ENCODE measurements at regions not wholly inside any gene's neighbourhood (a gene's known extent, or its start where the extent isn't known, plus 50 kb on each side); places are given as distances from the start of the nearest gene placed in this dataset.

DNA sequence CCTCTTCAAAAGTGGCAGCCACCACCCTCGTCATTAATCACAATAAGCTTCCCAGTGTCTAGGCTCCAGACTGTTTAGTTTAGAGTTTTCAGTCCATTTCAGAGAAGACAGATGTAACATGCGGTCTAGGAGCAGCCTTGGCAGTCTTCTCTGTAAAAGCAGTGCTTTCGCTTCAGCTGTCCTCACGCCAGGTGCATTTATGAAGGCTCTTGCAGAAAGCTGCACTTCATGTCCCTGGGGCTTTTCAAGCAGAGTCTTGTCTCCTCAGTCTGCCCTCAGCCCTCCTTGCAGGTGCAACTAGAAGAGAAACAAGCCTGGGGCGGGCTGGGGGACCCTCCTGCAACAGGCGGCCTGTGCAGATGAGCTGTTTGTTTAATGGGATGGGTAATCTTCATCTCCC lies 281.9 kb downstream of the DRD1 start:
- in situ Hi-C loops (cut with HindIII; ENCODE audit: low sequenced_read_pairs), result no loop called here
- no peak overlapping the region for H3K4me3 ChIP-seq (ENCODE audit: low read depth, low read length)
- DNase-seq (ENCODE audit: low read depth), result no peak
- TF ChIP-seq, protein P1, sequence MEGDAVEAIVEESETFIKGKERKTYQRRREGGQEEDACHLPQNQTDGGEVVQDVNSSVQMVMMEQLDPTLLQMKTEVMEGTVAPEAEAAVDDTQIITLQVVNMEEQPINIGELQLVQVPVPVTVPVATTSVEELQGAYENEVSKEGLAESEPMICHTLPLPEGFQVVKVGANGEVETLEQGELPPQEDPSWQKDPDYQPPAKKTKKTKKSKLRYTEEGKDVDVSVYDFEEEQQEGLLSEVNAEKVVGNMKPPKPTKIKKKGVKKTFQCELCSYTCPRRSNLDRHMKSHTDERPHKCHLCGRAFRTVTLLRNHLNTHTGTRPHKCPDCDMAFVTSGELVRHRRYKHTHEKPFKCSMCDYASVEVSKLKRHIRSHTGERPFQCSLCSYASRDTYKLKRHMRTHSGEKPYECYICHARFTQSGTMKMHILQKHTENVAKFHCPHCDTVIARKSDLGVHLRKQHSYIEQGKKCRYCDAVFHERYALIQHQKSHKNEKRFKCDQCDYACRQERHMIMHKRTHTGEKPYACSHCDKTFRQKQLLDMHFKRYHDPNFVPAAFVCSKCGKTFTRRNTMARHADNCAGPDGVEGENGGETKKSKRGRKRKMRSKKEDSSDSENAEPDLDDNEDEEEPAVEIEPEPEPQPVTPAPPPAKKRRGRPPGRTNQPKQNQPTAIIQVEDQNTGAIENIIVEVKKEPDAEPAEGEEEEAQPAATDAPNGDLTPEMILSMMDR (IDR thresholded peaks at IDR 0.05; ENCODE audit: low read depth, low read length, missing control alignments), result no peak

DNA sequence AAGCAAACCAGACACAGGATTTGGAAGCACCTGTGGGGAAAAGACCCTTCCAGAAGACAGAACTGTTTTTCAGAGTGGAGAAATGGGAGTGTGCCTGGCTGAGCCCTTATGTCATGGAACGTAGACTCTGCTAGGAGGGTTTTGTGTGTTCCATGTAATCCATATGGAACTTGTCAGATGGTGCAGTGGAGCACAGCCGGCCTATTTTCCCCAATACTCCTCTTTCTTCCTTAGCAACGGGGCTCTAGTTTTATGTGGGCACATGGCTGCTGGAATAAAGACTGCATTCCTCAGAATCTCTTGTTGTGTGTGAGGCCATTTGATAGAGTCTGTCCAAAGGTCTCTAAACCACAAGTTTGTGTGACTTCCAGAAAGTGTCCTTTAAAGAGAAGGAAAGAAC lies 284.0 kb downstream of the DRD1 start:
- in situ Hi-C loops (cut with HindIII; ENCODE audit: low sequenced_read_pairs), result no loop called here

DNA sequence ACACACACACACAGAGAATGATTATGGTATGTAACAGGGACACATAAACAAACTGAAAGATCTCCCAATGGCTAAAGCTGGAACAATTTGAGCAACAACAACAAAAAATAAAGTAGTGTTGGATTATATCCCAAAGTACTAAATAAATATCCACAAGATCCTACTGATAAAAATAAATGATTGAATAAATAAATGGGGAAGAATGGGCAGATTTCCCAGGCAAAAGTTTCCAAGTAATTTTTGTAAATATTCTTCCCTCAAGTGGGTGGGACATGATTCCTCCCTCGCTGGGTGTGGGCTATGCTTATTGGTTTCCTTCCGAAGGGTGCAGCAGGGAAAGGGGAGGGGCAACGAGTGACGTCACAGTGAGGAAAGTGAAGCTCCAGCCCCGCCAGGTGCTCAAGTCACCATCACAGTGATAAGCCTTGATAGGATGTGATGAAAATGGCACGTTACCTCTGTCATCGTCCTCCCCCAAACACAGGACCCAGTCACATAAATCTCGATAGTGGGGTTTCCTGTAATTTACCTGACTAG lies 295.3 kb downstream of the DRD1 start:
- no peak for DNase-seq (ENCODE audit: low read depth)
- no peak overlapping the region for H3K4me3 ChIP-seq (ENCODE audit: low read depth, low read length)
- TF ChIP-seq, protein P1 (IDR thresholded peaks at IDR 0.05; ENCODE audit: low read depth, low read length, missing control alignments), result no peak
- in situ Hi-C loops (cut with HindIII; ENCODE audit: low sequenced_read_pairs), result no loop called here

More for the DNA sequence above, 284.0 kb downstream of the DRD1 start:
- no peak overlapping the region for H3K4me3 ChIP-seq (ENCODE audit: low read depth, low read length)
- DNase-seq (ENCODE audit: low read depth), result no peak
- TF ChIP-seq, protein P1 (IDR thresholded peaks at IDR 0.05; ENCODE audit: low read depth, low read length, missing control alignments), result no peak

DNA sequence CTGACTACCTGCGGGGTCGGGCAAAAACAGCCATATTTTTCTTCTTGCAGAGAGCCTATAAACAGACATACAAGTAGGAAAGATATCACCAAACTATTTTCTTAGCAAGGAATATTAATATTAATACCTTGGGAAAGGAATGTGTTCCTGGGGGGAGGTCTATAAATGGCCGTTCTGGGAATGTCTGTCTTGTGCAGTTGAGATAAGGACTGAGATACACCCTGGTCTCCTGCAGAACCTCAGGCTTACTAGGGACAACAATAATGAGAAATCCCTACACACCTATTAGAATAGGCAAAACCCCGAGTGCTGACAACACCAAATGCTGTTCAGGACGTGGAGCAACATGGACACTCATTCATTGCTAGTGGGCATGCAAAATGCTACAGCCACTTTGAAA lies 297.2 kb downstream of the DRD1 start:
- TF ChIP-seq, protein P1 (IDR thresholded peaks at IDR 0.05; ENCODE audit: low read depth, low read length, missing control alignments), result no peak
- no peak for DNase-seq (ENCODE audit: low read depth)
- H3K4me3 ChIP-seq (ENCODE audit: low read depth, low read length), result no peak overlapping the region
- in situ Hi-C loops (cut with HindIII; ENCODE audit: low sequenced_read_pairs), result no loop called here

DNA sequence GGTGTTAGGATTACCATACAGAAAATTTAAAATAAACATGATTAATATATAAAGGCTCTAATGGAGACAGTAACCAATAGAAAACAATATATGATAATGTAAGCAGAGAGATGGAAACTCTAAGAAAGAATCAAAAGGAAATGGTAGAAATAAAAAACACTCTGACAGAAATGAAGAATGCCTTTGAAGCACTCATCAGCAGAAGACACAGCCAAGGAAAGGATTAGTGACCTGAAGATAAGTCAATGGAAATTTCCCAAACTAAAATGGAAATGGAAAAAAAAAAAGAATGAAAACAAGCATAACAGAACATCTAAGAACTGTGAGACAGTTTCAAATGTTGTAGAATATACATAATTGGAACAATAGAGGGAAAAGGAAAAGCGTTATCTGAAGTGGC lies 302.6 kb downstream of the DRD1 start:
- no peak for DNase-seq (ENCODE audit: low read depth)
- in situ Hi-C loops (cut with HindIII; ENCODE audit: low sequenced_read_pairs), result no loop called here
- H3K4me3 ChIP-seq (ENCODE audit: low read depth, low read length), result no peak overlapping the region
- TF ChIP-seq, protein P1 (IDR thresholded peaks at IDR 0.05; ENCODE audit: low read depth, low read length, missing control alignments), result no peak

DNA sequence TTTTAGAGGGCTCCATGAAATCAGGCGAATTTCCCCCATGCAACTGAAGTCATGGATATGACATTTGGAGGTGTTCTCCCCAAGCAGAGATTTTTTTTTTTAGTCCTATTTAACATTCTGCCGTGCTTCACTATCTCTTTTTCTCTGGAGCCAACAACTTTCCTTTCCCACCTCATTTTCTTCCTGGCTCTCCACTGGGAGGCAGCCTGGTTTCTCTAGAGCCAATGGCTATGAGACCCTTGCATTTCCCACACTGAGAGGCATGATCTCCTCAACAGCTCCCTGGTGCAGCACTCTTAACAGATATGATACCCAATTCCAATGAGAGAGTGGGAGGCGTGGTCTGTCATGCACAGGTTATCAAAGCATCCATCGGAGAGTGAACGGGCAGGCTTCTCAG lies 310.8 kb downstream of the DRD1 start:
- TF ChIP-seq, protein P1 (IDR thresholded peaks at IDR 0.05; ENCODE audit: low read depth, low read length, missing control alignments), result no peak
- no peak for DNase-seq (ENCODE audit: low read depth)
- in situ Hi-C loops (cut with HindIII; ENCODE audit: low sequenced_read_pairs), result no loop called here

DNA sequence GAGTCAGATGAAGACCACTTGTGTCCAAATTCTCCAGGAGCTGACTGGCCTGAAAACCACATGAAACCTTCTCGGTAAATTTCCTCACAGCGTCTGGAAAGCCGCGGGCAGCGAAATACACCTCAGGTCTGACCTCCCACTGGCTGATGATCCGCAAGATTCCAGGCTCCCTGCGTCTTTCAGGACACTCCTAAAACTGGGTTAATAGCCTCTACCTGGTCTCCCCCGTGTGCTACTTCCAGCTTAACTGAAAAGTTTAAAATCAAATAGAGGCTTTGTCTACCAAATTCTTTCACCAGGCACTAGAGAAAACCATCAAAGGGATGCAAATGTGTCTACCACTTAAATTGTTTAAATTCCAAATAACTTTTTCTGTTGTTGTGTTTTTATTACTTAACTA lies 312.6 kb downstream of the DRD1 start:
- no peak for DNase-seq (ENCODE audit: low read depth)
- in situ Hi-C loops (cut with HindIII; ENCODE audit: low sequenced_read_pairs), result no loop called here
- TF ChIP-seq, protein P1 (IDR thresholded peaks at IDR 0.05; ENCODE audit: low read depth, low read length, missing control alignments), result no peak
- H3K4me3 ChIP-seq (ENCODE audit: low read depth, low read length), result no peak overlapping the region

More for the DNA sequence above, 310.8 kb downstream of the DRD1 start:
- no peak overlapping the region for H3K4me3 ChIP-seq (ENCODE audit: low read depth, low read length)
